ENCODE measurements at regions not wholly inside any gene's neighbourhood (a gene's known extent, or its start where the extent isn't known, plus 50 kb on each side); places are given as distances from the start of the nearest gene placed in this dataset.
A peak's percentile ranks its signal among the peaks of the same experiment; 100 is the strongest.

- peaks cover 6% of the 10 kb centered on the region for H3K9me3 Mint-ChIP-seq
- H3K4me1 Mint-ChIP-seq, result no peaks in the 10 kb centered on the region
- no peak overlapping the region for H3K27ac Mint-ChIP-seq
- no peak overlapping the region for H3K4me3 Mint-ChIP-seq
- no peak for DNase-seq
- CTCF ChIA-PET, result interaction anchor here (1.0 kb wide), 1 partner anchor 11 kb away, joined by 3 read pairs; no protein-coding TSS in a partner anchor
- no peaks in the 10 kb centered on the region for H3K36me3 Mint-ChIP-seq
- H3K27me3 Mint-ChIP-seq, result no peaks in the 10 kb centered on the region
Measured at GRCh38 chr2:217178341-217178740, 318.5 kb upstream of the TNP1 start.

GRCh38 chr2:217177720-217178119, 317.9 kb upstream of the TNP1 start:
- Mint-ChIP-seq H3K36me3 (no peaks in the 10 kb centered on the region), H3K9me3 (peaks cover 6% of the 10 kb centered on the region), H3K27me3 (peaks cover under 1% of the 10 kb centered on the region), H3K4me1 (no peaks in the 10 kb centered on the region), H3K27ac (no peak overlapping the region), H3K4me3 (no peak overlapping the region)
- DNase-seq, result no peak
- CTCF ChIA-PET, result interaction anchor here (1.0 kb wide), 1 partner anchor 12 kb away, joined by 3 read pairs; no protein-coding TSS in a partner anchor

- no peak for DNase-seq
- Mint-ChIP-seq H3K4me1 (no peaks in the 10 kb centered on the region), H3K36me3 (no peaks in the 10 kb centered on the region), H3K27me3 (peaks cover 5% of the 10 kb centered on the region), H3K27ac (no peak overlapping the region), H3K4me3 (no peak overlapping the region), H3K9me3 (no peaks in the 10 kb centered on the region)
- CTCF ChIA-PET, result interaction anchor here (0.6 kb wide), 1 partner anchor 206 kb away, joined by 3 read pairs; no protein-coding TSS in a partner anchor
Measured at GRCh38 chr2:217171874-217172273, 312.0 kb upstream of the TNP1 start.

- no peak for DNase-seq
- CTCF ChIA-PET, result interaction anchor here (1.1 kb wide), 1 partner anchor 470 kb away, joined by 3 read pairs; no protein-coding TSS in a partner anchor
- Mint-ChIP-seq H3K4me1 (peaks cover under 1% of the 10 kb centered on the region), H3K4me3 (no peak overlapping the region), H3K27me3 (peaks cover 14% of the 10 kb centered on the region), H3K9me3 (no peaks in the 10 kb centered on the region), H3K27ac (no peak overlapping the region), H3K36me3 (no peaks in the 10 kb centered on the region)
Measured at GRCh38 chr2:217168496-217168895, 308.6 kb upstream of the TNP1 start.

DNA sequence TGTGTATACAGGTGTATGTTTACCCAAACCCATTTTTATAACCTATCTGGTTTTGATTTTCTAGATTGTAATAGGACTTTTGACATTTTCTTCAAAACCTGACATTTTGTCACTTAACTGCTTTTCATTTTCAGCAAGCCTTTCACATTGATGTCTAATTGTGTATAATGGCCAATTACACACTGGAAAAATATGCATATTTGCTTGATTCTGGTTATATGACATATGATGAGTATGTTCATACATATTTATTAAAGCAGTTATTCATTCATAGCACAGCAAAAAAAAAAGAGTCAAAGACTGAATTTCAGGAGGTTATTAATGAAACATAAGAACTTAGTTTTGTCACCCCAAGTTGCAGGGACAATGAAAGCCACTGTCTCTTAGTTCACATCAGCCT, 307.7 kb upstream of the TNP1 start:
- no peak overlapping the region for H3K4me3 Mint-ChIP-seq
- DNase-seq, result no peak
- CTCF ChIA-PET, result interaction anchor here (0.7 to 1.9 kb wide), 4 partner anchors 22 to 583 kb away, joined by 3 to 4 read pairs (median 4); no protein-coding TSS in a partner anchor
- H3K9me3 Mint-ChIP-seq, result no peaks in the 10 kb centered on the region
- H3K4me1 Mint-ChIP-seq, result peaks cover 10% of the 10 kb centered on the region
- peaks cover 15% of the 10 kb centered on the region for H3K27me3 Mint-ChIP-seq
- H3K36me3 Mint-ChIP-seq, result no peaks in the 10 kb centered on the region
- H3K27ac Mint-ChIP-seq, result no peak overlapping the region

DNA sequence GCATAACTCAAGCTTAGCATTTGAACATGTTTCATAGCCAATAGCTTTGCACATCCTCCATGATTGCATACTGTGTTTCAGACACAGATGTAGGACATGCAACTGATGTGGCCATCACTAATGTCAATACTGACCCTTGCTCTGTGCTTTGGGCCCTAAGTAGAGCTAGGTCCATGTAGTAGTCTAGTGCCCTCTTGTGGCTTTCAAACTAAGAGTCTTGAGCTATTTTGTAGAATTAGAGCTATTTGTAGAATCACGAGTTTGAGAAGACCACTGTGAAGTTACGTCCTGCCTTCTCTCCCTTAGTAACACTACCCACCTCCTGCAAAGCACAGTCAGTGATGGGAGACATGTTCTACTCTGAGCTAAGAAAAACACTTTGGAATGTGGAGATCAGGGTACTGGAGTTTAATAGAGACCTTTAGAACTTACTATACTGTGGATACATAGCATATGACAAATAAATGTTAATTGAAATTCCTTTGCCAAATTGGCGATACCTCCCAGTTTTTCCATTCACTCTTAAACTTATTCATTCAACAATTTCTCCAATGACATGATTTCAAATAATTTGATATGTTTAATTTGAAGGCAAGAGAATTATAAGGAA, 306.5 kb upstream of the TNP1 start:
- DNase-seq, result no peak
- no peaks in the 10 kb centered on the region for H3K9me3 Mint-ChIP-seq

GRCh38 chr2:217165547-217165946, 305.7 kb upstream of the TNP1 start:
- CTCF ChIA-PET, result interaction anchor here (0.7 to 1.9 kb wide), 12 partner anchors 18 to 472 kb away, joined by 3 to 12 read pairs (median 4); no protein-coding TSS in a partner anchor
- no peaks in the 10 kb centered on the region for H3K9me3 Mint-ChIP-seq
- no peak overlapping the region for H3K4me3 Mint-ChIP-seq
- peaks cover 24% of the 10 kb centered on the region for H3K27me3 Mint-ChIP-seq
- peaks cover 26% of the 10 kb centered on the region for H3K4me1 Mint-ChIP-seq
- no peaks in the 10 kb centered on the region for H3K36me3 Mint-ChIP-seq
- no peak for DNase-seq
- no peak overlapping the region for H3K27ac Mint-ChIP-seq

More for the DNA sequence above, 306.5 kb upstream of the TNP1 start:
- CTCF ChIA-PET, result interaction anchor here (0.6 to 1.9 kb wide), 16 partner anchors 10 to 472 kb away, joined by 3 to 12 read pairs (median 3); no protein-coding TSS in a partner anchor
- H3K27me3 Mint-ChIP-seq, result peaks cover 17% of the 10 kb centered on the region
- no peak overlapping the region for H3K4me3 Mint-ChIP-seq
- no peaks in the 10 kb centered on the region for H3K36me3 Mint-ChIP-seq
- H3K27ac Mint-ChIP-seq, result no peak overlapping the region
- H3K4me1 Mint-ChIP-seq, result peaks cover 22% of the 10 kb centered on the region

DNA sequence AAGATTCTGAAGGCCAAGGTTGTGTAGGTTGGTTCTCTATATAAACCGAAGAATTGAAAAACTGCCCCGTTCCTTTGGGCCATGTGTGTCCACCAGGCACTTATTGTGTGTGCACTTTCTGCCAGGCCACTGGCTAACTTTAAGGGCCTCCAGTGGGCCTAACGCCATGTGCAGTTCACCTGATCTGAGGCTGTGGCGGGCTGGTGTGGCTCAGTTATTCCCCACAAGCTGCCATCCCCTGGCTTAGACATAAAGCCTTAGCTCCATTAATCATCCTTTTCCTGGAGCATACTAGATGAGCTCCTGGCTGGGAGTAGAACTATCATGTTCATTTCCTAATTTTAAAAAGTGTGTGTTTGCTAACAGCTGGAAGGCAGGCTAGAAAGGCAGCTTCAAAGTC, 304.1 kb upstream of the TNP1 start:
- Mint-ChIP-seq H3K4me1 (peaks cover 26% of the 10 kb centered on the region), H3K4me3 (no peak overlapping the region), H3K36me3 (no peaks in the 10 kb centered on the region), H3K27ac (no peak overlapping the region), H3K9me3 (no peaks in the 10 kb centered on the region), H3K27me3 (peaks cover 24% of the 10 kb centered on the region)
- CTCF ChIA-PET, result interaction anchor here (0.6 kb wide), 2 partner anchors 11 to 161 kb away, joined by 3 to 4 read pairs; no protein-coding TSS in a partner anchor
- DNase-seq, result no peak

GRCh38 chr2:217162533-217162932, 302.7 kb upstream of the TNP1 start:
- no peak overlapping the region for H3K4me3 Mint-ChIP-seq
- peak; percentile 64 for DNase-seq
- H3K36me3 Mint-ChIP-seq, result no peaks in the 10 kb centered on the region
- no peaks in the 10 kb centered on the region for H3K9me3 Mint-ChIP-seq
- peaks cover 33% of the 10 kb centered on the region for H3K27me3 Mint-ChIP-seq
- H3K4me1 Mint-ChIP-seq, result peaks cover 26% of the 10 kb centered on the region
- H3K27ac Mint-ChIP-seq, result no peak overlapping the region
- CTCF ChIA-PET, result interaction anchor here (0.9 to 1.2 kb wide), 3 partner anchors 451 to 551 kb away, joined by 3 read pairs; no protein-coding TSS in a partner anchor

GRCh38 chr2:217160978-217161973, 301.4 kb upstream of the TNP1 start:
- no peaks in the 10 kb centered on the region for H3K9me3 Mint-ChIP-seq
- H3K27ac Mint-ChIP-seq, result no peak overlapping the region
- no peak overlapping the region for H3K4me3 Mint-ChIP-seq
- H3K36me3 Mint-ChIP-seq, result no peaks in the 10 kb centered on the region
- peaks cover 26% of the 10 kb centered on the region for H3K4me1 Mint-ChIP-seq
- CTCF ChIA-PET, result interaction anchor here (1.2 kb wide), 1 partner anchor 552 kb away, joined by 3 read pairs; no protein-coding TSS in a partner anchor
- peaks cover 33% of the 10 kb centered on the region for H3K27me3 Mint-ChIP-seq
- DNase-seq, result no peak

DNA sequence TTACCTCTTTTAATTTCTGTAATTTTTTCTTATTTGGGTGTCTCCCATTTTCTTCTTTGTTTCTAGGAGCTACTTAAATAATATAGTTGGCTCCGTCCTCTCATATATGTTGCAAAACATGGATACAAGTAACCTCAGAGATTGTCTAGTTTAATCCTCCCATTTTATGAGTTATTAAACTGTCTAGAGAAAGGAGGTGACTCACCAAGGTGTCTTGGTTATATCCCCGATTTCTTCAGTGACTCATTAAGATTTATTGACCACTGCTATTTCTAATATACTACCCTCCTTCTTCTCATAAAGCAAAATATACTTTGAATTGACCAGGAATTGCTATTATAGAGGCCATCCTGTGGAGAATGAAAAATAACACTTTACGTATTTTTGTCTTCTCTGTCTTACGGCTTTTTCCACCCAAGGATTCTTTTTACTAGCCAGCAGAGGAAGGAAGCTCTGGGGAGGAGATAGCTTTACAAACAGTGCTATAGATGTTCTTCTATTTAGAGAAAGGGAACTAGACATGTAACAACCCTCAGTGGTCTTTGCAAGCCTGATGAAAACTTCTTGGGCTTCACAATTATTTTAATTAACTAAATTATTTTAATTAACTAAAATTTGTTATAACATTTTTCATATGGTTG, 300.4 kb upstream of the TNP1 start:
- H3K36me3 Mint-ChIP-seq, result no peaks in the 10 kb centered on the region
- no peaks in the 10 kb centered on the region for H3K9me3 Mint-ChIP-seq
- CTCF ChIA-PET, result no interaction called here
- no peak overlapping the region for H3K27ac Mint-ChIP-seq
- no peak for DNase-seq
- H3K4me3 Mint-ChIP-seq, result no peak overlapping the region
- peaks cover 26% of the 10 kb centered on the region for H3K4me1 Mint-ChIP-seq
- peaks cover 36% of the 10 kb centered on the region for H3K27me3 Mint-ChIP-seq

- Mint-ChIP-seq H3K27ac (no peak overlapping the region), H3K4me3 (no peak overlapping the region), H3K4me1 (peaks cover 26% of the 10 kb centered on the region), H3K27me3 (peaks cover 32% of the 10 kb centered on the region), H3K36me3 (no peaks in the 10 kb centered on the region), H3K9me3 (no peaks in the 10 kb centered on the region)
- CTCF ChIA-PET, result no interaction called here
- DNase-seq, result no peak
Measured at GRCh38 chr2:217158928-217159327, 299.1 kb upstream of the TNP1 start.

DNA sequence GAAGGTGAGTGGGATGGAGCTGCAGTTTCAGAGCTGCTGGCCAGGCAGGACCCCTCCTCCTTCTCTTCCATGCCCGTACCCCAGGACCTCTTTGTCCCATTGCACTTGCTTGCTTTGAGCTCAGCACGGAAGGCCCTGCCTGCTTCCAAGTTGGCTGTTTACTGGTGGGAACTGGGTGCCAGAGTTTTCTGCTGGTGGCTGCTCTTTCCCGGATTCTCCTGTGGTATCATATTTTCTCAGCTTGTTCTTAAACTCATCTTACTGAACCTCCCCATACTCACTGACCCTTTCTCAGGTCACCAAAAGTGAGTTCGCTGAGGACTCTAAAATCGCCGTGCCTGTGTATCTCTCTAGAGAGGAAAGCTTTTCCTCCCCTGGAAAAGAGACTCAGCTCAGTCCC, 297.7 kb upstream of the TNP1 start:
- Mint-ChIP-seq H3K27ac (no peak overlapping the region), H3K27me3 (peaks cover 24% of the 10 kb centered on the region), H3K9me3 (no peaks in the 10 kb centered on the region), H3K4me3 (no peak overlapping the region), H3K36me3 (no peaks in the 10 kb centered on the region), H3K4me1 (peaks cover 16% of the 10 kb centered on the region)
- CTCF ChIA-PET, result no interaction called here
- no peak for DNase-seq

GRCh38 chr2:217156801-217157200, 296.9 kb upstream of the TNP1 start:
- CTCF ChIA-PET, result no interaction called here
- Mint-ChIP-seq H3K9me3 (no peaks in the 10 kb centered on the region), H3K4me1 (peaks cover 8% of the 10 kb centered on the region), H3K27me3 (peaks cover 27% of the 10 kb centered on the region), H3K4me3 (no peak overlapping the region), H3K27ac (no peak overlapping the region), H3K36me3 (no peaks in the 10 kb centered on the region)
- no peak for DNase-seq

All from activated naive CD4-positive, alpha-beta T cell treated with anti-CD3 and anti-CD28 coated beads, Interleukin-2, amount 10 ng/mL, durations not matched to agents 7 days and 5 days (primary cell).